SU-DHL-6 (cell line): ENCODE measurements at regions not wholly inside any gene's neighbourhood (a gene's known extent, or its start where the extent isn't known, plus 50 kb on each side); places are given as distances from the start of the nearest gene placed in this dataset.

Experiments
- H2AFZ ChIP-seq: fragments of 200-600 bp; sonication (generic); 2 replicates; pipeline ENCODE4 v1.6.1; 2014; ENCODE audit warnings: low read depth, mild to moderate bottlenecking, moderate library complexity, mixed read lengths, antibody characterized with exemption, low read length; ENCODE audit not compliant: severe bottlenecking
- H3F3A ChIP-seq: fragments of 200-600 bp; shearing (Covaris generic); 2 replicates; pipeline ENCODE4 v1.6.0; 2016; ENCODE audit warnings: antibody characterized with exemption, mild to moderate bottlenecking; ENCODE audit not compliant: insufficient read depth
- H3K27ac ChIP-seq: fragments of 200-600 bp; sonication (generic); 2 replicates; pipeline ENCODE4 v1.5.1; 2016; ENCODE audit warnings: low read depth, mild to moderate bottlenecking, low read length, moderate library complexity, mixed read lengths
- H3K27me3 ChIP-seq: fragments of 200-600 bp; sonication (generic), shearing (Covaris generic); 2 replicates; pipeline ENCODE4 v1.6.0; 2014; ENCODE audit warnings: mild to moderate bottlenecking, low read length
- H3K36me3 ChIP-seq: fragments of 200-600 bp; sonication (generic); 2 replicates; pipeline ENCODE4 v1.6.1; 2014; ENCODE audit warnings: mild to moderate bottlenecking, low read length, mixed read lengths
- H3K4me2 ChIP-seq: fragments of 300-600, 200-600 bp; shearing (Covaris generic), sonication (generic); 2 replicates; pipeline ENCODE4 v1.6.0; 2014; ENCODE audit warnings: low read length, low read depth, mild to moderate bottlenecking; ENCODE audit not compliant: poor library complexity, severe bottlenecking
- H3K4me3 ChIP-seq: fragments of 200-600 bp; sonication (generic); 2 replicates; pipeline ENCODE4 v1.5.1; 2014; ENCODE audit warnings: antibody characterized with exemption, low read length, mild to moderate bottlenecking, mixed read lengths; ENCODE audit not compliant: insufficient read depth, poor library complexity, severe bottlenecking
- H3K79me2 ChIP-seq: fragments of 200-600 bp; sonication (generic); 2 replicates; pipeline ENCODE4 v1.6.1; 2014; ENCODE audit warnings: mild to moderate bottlenecking, low read length, moderate library complexity; ENCODE audit not compliant: insufficient read depth
- H3K9ac ChIP-seq: fragments of 200-600 bp; sonication (generic); 2 replicates; pipeline ENCODE4 v1.7.0; 2014; ENCODE audit warnings: mild to moderate bottlenecking, low read length
- H3K9me2 ChIP-seq: fragments of 200-600 bp; sonication (generic); replicated peaks from 2 replicates; pipeline ENCODE4 v1.6.1; 2014; ENCODE audit warnings: low read length; ENCODE audit not compliant: insufficient read depth
- H3K9me3 ChIP-seq: fragments of 200-600 bp; sonication (generic); 2 replicates; pipeline ENCODE4 v1.6.1; 2014; ENCODE audit warnings: low read length, mixed read lengths; ENCODE audit not compliant: insufficient read depth
- H4K20me1 ChIP-seq: fragments of 200-600 bp; sonication (generic); 2 replicates; pipeline ENCODE4 v1.6.1; 2014; ENCODE audit warnings: low read depth, mild to moderate bottlenecking, antibody characterized with exemption, low read length, moderate library complexity, mixed read lengths
- EZH2phosphoT487 ChIP-seq: fragments of 200-600 bp; sonication (generic), shearing (Covaris generic); conservative IDR thresholded peaks from 2 replicates; pipeline ENCODE4 v1.6.1; 2018; ENCODE audit warnings: mild to moderate bottlenecking, antibody characterized with exemption, low read length, moderate library complexity, mixed read lengths
- TF ChIP-seq, protein P1 (sequence below): fragments of 200-600 bp; sonication (generic); IDR thresholded peaks from one replicate; pipeline ENCODE4 v1.5.1; 2017; ENCODE audit warnings: antibody characterized with exemption, mild to moderate bottlenecking, low read length, moderate library complexity; ENCODE audit not compliant: insufficient read depth, poor library complexity, severe bottlenecking

- Histone ChIP-seq H3K27ac (no peak overlapping the region), H3K4me3 (no peak overlapping the region), H3F3A (no peaks in the 10 kb centered on the region), H3K36me3 (no peaks in the 10 kb centered on the region), H3K9me3 (no peaks in the 10 kb centered on the region), H3K4me2 (no peak overlapping the region), H3K27me3 (no peaks in the 10 kb centered on the region), H3K9me2 (no peaks in the 10 kb centered on the region), H2AFZ (no peak overlapping the region), H3K79me2 (no peaks in the 10 kb centered on the region), H3K9ac (no peak overlapping the region), H4K20me1 (no peaks in the 10 kb centered on the region)
- TF ChIP-seq, protein P1, sequence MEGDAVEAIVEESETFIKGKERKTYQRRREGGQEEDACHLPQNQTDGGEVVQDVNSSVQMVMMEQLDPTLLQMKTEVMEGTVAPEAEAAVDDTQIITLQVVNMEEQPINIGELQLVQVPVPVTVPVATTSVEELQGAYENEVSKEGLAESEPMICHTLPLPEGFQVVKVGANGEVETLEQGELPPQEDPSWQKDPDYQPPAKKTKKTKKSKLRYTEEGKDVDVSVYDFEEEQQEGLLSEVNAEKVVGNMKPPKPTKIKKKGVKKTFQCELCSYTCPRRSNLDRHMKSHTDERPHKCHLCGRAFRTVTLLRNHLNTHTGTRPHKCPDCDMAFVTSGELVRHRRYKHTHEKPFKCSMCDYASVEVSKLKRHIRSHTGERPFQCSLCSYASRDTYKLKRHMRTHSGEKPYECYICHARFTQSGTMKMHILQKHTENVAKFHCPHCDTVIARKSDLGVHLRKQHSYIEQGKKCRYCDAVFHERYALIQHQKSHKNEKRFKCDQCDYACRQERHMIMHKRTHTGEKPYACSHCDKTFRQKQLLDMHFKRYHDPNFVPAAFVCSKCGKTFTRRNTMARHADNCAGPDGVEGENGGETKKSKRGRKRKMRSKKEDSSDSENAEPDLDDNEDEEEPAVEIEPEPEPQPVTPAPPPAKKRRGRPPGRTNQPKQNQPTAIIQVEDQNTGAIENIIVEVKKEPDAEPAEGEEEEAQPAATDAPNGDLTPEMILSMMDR: no peak
- no peak for TF ChIP-seq EZH2phosphoT487
Observed at GRCh38 chr3:161770484-161771386, 274.1 kb downstream of the OTOL1 start.

DNA sequence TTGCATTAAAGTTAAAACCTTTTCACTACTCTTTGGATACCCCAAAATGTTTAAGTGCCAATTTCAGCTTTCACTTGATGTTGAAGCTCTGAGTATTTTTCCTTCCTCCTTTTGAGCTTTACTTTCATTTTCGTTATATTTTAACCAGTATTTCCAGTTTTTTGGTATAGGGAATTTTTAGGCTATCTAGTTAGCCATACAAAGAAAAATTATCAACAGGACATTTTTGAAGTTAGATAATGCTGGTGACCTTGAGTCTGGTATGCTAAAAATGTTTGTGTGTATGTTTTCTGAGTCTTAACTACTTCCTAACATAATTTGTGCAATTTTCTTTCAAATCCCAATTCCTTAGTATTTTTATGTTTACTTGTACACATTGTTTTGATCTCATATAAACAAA lies 284.8 kb downstream of the OTOL1 start:
- H3K36me3 ChIP-seq: no peaks in the 10 kb centered on the region; the same call in 1 of the 2 replicates
- H3K9me3 ChIP-seq: no peaks in the 10 kb centered on the region
- H3K27ac ChIP-seq: no peak overlapping the region
- no peaks in the 10 kb centered on the region for H3K79me2 ChIP-seq
- peak overlapping the region; percentile 64 for H2AFZ ChIP-seq
- no peaks in the 10 kb centered on the region for H3K9me2 ChIP-seq
- H3F3A ChIP-seq: no peaks in the 10 kb centered on the region
- no peak overlapping the region for H3K9ac ChIP-seq
- TF ChIP-seq, protein P1: no peak
- TF ChIP-seq EZH2phosphoT487: no peak
- H3K27me3 ChIP-seq: no peaks in the 10 kb centered on the region
- H3K4me3 ChIP-seq: no peak overlapping the region
- peak overlapping the region; percentile 46 for H3K4me2 ChIP-seq
- H4K20me1 ChIP-seq: no peaks in the 10 kb centered on the region

- Histone ChIP-seq H2AFZ (no peak overlapping the region), H4K20me1 (no peaks in the 10 kb centered on the region), H3K9me3 (no peaks in the 10 kb centered on the region), H3K9ac (no peak overlapping the region), H3K36me3 (no peaks in the 10 kb centered on the region), H3K27me3 (no peaks in the 10 kb centered on the region), H3K79me2 (no peaks in the 10 kb centered on the region), H3F3A (no peaks in the 10 kb centered on the region), H3K4me2 (no peak overlapping the region), H3K9me2 (no peaks in the 10 kb centered on the region), H3K27ac (no peak overlapping the region), H3K4me3 (no peak overlapping the region)
- no peak for TF ChIP-seq EZH2phosphoT487
- TF ChIP-seq, protein P1: no peak
Observed at GRCh38 chr3:161793194-161793930, 296.8 kb downstream of the OTOL1 start.
